Activated CD8-positive, alpha-beta memory T cell treated with anti-CD3 and anti-CD28 coated beads, Interleukin-2, amount 10 ng/mL, durations not matched to agents 7 days and 5 days (primary cell): ENCODE measurements at regions not wholly inside any gene's neighbourhood (a gene's known extent, or its start where the extent isn't known, plus 50 kb on each side); places are given as distances from the start of the nearest gene placed in this dataset.
"Not testable (repeated sequence)": the region's sequence is repeated elsewhere in the genome, so short reads cannot be mapped to it uniquely, and the experiment has no call there.

Experiments used
- ATAC-seq: fragments of 150-1000 bp; cut with Tn5 transposase; one replicate; pipeline ENCODE4 v1.10.0; 2021; ENCODE audit warnings: moderate library complexity
- CTCF ChIA-PET: fragments of 350-600 bp; sonication (Branson Sonifier 250); formaldehyde crosslinking; loops from one replicate; lab custom pipeline; 2021; ENCODE audit warnings: antibody characterized with exemption; lab: Charles Lee
- DNase-seq: peaks from one replicate; pipeline ENCODE4 v3.0.0-alpha.2; 2020
- H3K27ac Mint-ChIP-seq: one replicate; pipeline ENCODE4 v1.8.0; 2021; ENCODE audit warnings: mild to moderate bottlenecking, mixed read lengths
- H3K27me3 Mint-ChIP-seq: one replicate; pipeline ENCODE4 v1.8.0; 2021; ENCODE audit warnings: mixed read lengths
- H3K36me3 Mint-ChIP-seq: one replicate; pipeline ENCODE4 v1.8.0; 2021; ENCODE audit warnings: mild to moderate bottlenecking, mixed read lengths
- H3K4me1 Mint-ChIP-seq: one replicate; pipeline ENCODE4 v1.8.0; 2021; ENCODE audit warnings: mixed read lengths
- H3K4me3 Mint-ChIP-seq: one replicate; pipeline ENCODE4 v1.8.0; 2021; ENCODE audit warnings: mild to moderate bottlenecking, moderate library complexity, mixed read lengths
- H3K9me3 Mint-ChIP-seq: one replicate; pipeline ENCODE4 v1.8.0; 2022; ENCODE audit warnings: low read depth, mixed read lengths

DNA sequence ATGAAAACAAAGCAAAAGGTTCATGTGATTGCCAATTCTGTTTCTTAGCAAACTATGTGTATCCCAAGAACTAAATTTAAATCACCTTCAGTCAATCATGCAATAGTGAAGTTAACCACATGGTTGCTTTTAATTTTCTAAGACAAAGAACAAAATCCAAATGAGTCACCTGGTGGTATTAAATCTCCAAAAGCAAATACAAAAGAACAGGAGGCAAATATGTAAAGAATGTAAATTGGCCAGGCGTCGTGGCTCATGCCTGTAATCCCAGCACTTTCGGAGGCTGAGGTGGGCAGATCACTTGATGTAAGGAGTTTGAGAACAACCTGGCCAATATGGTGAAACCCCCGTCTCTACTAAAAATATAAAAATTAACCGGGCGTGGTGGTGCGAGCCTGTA is 54.2 kb upstream of the PIK3R4 start:
- CTCF ChIA-PET: no interaction called here
- H3K4me1 Mint-ChIP-seq: peaks cover 3% of the 10 kb centered on the region
- peaks cover 28% of the 10 kb centered on the region for H3K27me3 Mint-ChIP-seq
- no peak overlapping the region for H3K27ac Mint-ChIP-seq
- no peak overlapping the region for H3K4me3 Mint-ChIP-seq
- no peaks in the 10 kb centered on the region for H3K36me3 Mint-ChIP-seq
- ATAC-seq: no peak
- no peak for DNase-seq
- no peaks in the 10 kb centered on the region for H3K9me3 Mint-ChIP-seq

DNA sequence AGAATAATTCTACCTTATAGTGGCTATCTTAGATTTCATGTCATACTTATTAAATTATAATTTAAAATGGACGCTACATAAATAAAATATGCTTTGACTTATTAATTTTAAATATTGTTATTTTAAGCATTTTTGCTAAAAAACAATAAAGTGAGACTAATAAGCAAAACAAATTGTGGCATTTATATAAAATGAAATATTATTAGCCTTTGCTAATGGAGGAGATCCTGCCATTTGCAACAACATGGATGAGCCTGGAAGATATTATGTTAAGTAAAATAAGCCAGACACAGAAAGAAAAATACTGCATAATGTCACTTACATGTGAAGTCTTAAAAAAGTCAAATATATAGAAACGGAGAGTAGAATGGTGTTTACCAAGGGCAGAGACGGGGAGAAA is 54.8 kb upstream of the PIK3R4 start:
- Mint-ChIP-seq H3K4me3 (no peak overlapping the region), H3K36me3 (no peaks in the 10 kb centered on the region), H3K4me1 (peaks cover 3% of the 10 kb centered on the region), H3K27me3 (peaks cover 28% of the 10 kb centered on the region), H3K9me3 (no peaks in the 10 kb centered on the region), H3K27ac (no peak overlapping the region)
- CTCF ChIA-PET: no interaction called here
- no peak for ATAC-seq
- no peak for DNase-seq

DNA sequence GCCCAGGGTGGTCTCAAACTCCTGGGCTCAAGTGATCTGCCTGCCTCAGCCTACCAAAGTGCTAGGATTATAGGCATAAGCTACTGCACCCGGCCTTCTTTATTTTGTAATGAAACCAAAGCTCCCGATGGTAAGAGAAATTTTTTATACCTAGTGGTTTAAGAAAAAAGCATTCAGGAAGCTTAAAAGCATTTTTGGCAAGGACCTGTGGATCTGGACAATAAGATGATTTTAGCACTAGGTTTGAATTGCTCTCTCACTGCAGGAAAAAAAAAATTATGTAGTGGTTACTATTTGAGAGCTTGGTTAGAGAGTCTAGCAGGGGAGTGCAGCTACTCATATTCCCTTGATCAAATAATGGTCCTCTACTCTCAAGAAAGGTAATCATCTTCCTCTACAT is 64.9 kb upstream of the PIK3R4 start:
- ATAC-seq: no peak
- CTCF ChIA-PET: interaction anchor here (1.2 kb wide), 1 partner anchor 52 kb away, joined by 3 read pairs; no protein-coding TSS in a partner anchor
- peaks cover 14% of the 10 kb centered on the region for H3K27me3 Mint-ChIP-seq

DNA sequence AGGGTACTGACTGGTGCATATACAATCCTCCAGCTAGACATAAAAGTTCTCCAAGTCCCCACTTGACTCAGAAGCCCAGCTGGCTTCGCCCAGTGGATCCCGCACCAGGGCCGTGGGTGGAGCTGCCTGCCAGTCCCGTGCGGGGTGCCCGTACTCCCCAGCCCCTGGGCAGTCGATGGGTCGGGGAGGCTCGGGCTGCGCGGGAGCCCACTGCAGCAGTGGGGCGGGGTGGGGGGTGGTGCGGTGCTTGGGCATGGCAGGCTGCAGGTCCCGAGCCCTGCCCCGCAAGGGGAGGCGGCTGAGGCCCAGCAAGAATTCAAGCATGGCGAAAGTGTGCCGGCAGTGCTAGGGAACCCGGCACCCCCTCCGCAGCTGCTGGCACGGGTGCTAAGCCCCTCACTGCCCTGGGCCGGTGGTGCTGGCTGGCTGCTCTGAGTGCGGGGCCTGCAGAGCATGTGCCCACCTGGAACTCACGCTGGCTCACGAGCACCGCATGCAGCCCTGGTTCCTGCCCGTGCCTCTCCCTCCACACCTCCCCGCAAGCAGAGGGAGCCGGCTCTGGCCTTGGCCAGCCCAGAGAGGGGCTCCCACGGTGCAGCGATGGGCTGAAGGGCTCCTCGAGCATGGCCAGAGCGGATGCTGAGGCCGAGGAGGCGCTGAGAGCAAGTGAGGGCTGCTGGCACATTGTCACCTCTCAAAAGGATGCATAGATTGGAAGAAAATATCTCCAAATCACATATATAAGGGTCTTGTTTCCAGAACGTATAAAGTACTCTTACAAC is 68.3 kb upstream of the PIK3R4 start:
- CTCF ChIA-PET: no interaction called here
- no peaks in the 10 kb centered on the region for H3K36me3 Mint-ChIP-seq
- H3K27me3 Mint-ChIP-seq: peaks cover 16% of the 10 kb centered on the region
- H3K4me3 Mint-ChIP-seq: no peak overlapping the region
- ATAC-seq (no peak), DNase-seq (no peak)
- peaks cover 4% of the 10 kb centered on the region for H3K9me3 Mint-ChIP-seq
- no peaks in the 10 kb centered on the region for H3K4me1 Mint-ChIP-seq
- H3K27ac Mint-ChIP-seq: no peak overlapping the region

More for the DNA sequence above, 64.9 kb upstream of the PIK3R4 start:
- no peak for DNase-seq
- no peak overlapping the region for H3K4me3 Mint-ChIP-seq
- H3K4me1 Mint-ChIP-seq: no peaks in the 10 kb centered on the region
- peaks cover 4% of the 10 kb centered on the region for H3K9me3 Mint-ChIP-seq
- no peaks in the 10 kb centered on the region for H3K36me3 Mint-ChIP-seq
- H3K27ac Mint-ChIP-seq: no peak overlapping the region

DNA sequence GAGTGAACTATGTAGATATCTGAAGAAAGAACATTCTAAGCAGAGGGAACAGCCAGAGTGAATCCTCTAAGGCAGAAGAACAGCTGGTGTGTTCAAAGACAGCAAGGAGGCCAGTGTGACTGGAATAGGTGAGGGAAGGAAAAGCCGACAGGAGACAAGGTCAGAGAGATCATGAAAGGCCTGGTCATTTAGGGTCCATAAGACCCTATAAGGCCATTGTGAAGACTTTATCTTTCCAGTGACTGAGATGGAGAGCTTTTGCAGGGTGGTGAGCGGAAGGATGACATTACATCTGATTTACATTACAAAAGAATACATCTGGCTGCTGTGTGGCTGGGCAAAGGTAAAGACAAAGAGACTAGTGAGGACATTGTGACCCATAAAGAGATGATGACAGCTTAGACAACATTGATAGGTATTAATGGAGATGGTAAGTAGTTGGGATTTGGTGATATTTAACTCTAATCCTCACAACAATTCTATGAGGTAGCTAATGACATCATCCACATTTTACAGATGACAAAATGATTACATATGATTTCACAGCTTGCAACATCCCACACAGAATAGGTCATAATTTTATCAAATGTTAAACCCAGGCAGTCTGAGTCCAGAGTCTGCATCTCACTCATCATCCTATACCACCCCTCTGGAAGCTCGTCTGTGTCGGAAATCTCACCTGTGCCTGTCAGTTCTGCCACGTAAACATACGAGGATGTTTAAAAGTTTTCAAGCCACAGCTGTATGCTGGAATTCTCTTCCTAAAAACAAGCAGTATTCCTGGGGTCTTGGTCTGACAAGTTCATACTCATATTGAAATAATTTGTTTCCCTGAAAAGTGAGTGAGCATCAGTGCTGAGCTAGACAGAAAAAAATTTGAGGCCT is 70.2 kb upstream of the PIK3R4 start:
- Mint-ChIP-seq H3K27me3 (peaks cover 25% of the 10 kb centered on the region), H3K4me3 (no peak overlapping the region), H3K36me3 (no peaks in the 10 kb centered on the region), H3K9me3 (no peaks in the 10 kb centered on the region), H3K27ac (no peak overlapping the region), H3K4me1 (no peaks in the 10 kb centered on the region)
- ATAC-seq (no peak), DNase-seq (no peak)
- CTCF ChIA-PET: interaction anchor here (1.2 kb wide), 1 partner anchor 14 kb away, joined by 4 read pairs; no protein-coding TSS in a partner anchor

DNA sequence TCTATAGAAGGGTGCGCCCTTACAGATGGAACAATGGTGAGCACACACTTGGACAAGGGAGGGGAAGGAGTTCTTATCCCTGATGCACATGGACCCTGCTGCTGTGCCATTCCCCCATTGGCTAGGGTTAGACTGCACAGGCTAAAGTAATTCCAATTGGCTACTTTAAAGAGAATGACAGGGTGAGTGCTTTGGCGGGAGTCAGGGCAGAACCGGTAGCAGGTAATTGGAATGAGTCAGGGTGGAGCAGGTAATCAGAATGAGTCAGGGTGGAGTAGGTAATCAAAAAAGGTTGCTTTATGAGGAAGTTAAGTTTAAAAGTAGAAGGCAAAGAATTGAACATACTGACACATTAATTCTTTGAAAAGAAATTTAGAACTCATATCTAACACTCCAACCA is 71.4 kb upstream of the PIK3R4 start:
- CTCF ChIA-PET, H3K4me3 Mint-ChIP-seq, H3K9me3 Mint-ChIP-seq, DNase-seq, H3K27ac Mint-ChIP-seq, H3K36me3 Mint-ChIP-seq, ATAC-seq, H3K4me1 Mint-ChIP-seq: not testable (repeated sequence)
- H3K27me3 Mint-ChIP-seq: peaks cover 22% of the 10 kb centered on the region

DNA sequence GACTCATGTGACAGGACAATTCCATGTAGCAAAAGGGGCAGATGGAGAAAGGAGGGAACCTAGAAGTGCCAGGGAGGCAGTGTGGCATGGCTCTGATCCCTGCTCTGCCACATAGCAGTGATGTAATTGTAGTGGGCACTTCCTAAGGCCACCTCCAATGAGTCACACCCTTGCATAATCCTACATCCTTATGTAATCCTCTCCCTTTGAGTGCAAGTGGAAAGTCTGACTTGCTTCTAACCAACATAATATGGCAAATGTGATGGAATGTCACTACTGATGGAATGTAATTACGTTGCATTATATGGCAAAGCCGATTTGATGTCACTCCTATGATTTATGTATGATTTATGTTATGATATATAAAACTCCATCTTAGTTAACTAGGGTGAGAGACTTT is 72.9 kb upstream of the ATP2C1 start:
- Mint-ChIP-seq H3K27ac (no peak overlapping the region), H3K9me3 (no peaks in the 10 kb centered on the region), H3K27me3 (peaks cover 40% of the 10 kb centered on the region), H3K4me3 (no peak overlapping the region), H3K4me1 (no peaks in the 10 kb centered on the region), H3K36me3 (no peaks in the 10 kb centered on the region)
- ATAC-seq (no peak), DNase-seq (no peak)
- CTCF ChIA-PET: interaction anchor here (0.9 kb wide), 1 partner anchor 27 kb away, joined by 3 read pairs; no protein-coding TSS in a partner anchor

DNA sequence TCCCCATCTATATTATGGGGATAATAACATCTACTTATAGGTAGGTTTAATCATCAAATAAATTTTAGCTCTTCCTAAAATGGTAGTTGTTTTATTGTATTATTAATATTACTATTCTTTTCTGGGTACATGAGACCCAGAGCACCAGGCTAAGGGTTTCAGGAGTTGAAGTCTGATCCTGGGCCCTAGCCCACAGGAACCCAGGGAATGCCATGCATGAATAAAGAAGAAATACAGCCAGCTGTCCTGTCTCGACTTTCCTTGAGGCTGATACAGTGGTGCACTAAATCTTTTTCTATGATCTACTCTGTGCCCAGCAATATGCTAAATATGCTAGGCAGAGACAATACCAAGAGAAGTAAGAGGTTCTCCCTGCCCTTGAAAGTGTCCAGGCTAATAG is 72.1 kb upstream of the ATP2C1 start:
- no peak overlapping the region for H3K4me3 Mint-ChIP-seq
- no peaks in the 10 kb centered on the region for H3K4me1 Mint-ChIP-seq
- no peak overlapping the region for H3K27ac Mint-ChIP-seq
- CTCF ChIA-PET: interaction anchor here (0.9 kb wide), 1 partner anchor 27 kb away, joined by 3 read pairs; no protein-coding TSS in a partner anchor
- no peaks in the 10 kb centered on the region for H3K36me3 Mint-ChIP-seq
- no peaks in the 10 kb centered on the region for H3K9me3 Mint-ChIP-seq
- peaks cover 38% of the 10 kb centered on the region for H3K27me3 Mint-ChIP-seq
- ATAC-seq (no peak), DNase-seq (no peak)

DNA sequence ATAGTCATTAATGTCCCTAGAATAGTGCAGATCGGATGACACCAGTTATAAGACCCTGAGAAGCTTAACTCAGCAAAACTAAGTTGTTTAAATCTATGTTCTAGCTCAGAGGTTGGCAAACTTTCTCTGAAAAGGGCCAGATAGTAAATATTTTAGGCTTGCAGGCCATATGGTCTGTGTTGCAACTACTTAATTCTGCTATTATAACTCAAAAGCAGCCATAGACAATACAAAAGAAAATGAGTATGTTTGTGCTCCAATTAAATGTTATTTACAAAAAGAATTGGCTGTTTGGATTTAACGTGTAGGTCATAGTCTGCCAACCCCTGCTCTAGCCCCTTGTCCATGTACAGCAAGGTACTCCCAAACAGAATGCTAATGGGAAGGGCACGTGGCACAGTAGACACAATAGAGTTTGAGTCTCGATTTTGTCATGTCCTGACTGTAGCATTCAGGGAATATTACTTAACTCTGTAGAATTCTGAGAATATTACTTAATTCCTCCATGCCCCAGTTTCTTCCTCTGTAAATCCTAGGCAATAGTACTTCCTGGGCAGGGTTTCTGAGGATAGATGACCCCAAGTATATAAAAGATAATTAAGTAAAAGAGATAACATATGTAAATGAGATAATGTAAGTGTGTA is 70.5 kb upstream of the ATP2C1 start:
- no peak for DNase-seq
- no peaks in the 10 kb centered on the region for H3K9me3 Mint-ChIP-seq
- no peaks in the 10 kb centered on the region for H3K36me3 Mint-ChIP-seq
- ATAC-seq: no peak
- CTCF ChIA-PET: no interaction called here
- H3K27me3 Mint-ChIP-seq: peaks cover 38% of the 10 kb centered on the region
- H3K27ac Mint-ChIP-seq: no peak overlapping the region
- H3K4me1 Mint-ChIP-seq: no peaks in the 10 kb centered on the region
- no peak overlapping the region for H3K4me3 Mint-ChIP-seq

DNA sequence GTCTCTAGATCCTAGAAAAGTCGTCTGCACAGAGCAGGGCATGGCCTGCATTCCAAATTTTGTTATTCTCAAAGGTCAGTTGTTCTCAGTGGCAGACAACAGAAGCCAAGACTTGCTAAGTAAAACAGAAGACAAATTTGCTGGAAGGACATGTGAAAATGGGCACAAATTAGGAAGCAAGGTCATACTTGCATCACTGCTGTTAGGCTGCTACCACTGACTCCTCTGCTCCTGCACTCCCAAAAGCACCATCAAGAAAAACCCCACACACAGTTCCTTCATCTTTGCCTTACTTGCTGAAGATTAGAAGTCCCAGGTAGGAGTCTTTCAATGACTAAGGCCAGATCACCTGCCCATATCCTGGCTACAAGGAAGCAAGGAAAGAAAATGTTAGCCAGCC is 69.9 kb upstream of the ATP2C1 start:
- Mint-ChIP-seq H3K4me3 (no peak overlapping the region), H3K4me1 (no peaks in the 10 kb centered on the region), H3K27me3 (peaks cover 33% of the 10 kb centered on the region), H3K9me3 (no peaks in the 10 kb centered on the region), H3K36me3 (no peaks in the 10 kb centered on the region), H3K27ac (no peak overlapping the region)
- no peak for ATAC-seq
- DNase-seq: no peak
- CTCF ChIA-PET: no interaction called here

DNA sequence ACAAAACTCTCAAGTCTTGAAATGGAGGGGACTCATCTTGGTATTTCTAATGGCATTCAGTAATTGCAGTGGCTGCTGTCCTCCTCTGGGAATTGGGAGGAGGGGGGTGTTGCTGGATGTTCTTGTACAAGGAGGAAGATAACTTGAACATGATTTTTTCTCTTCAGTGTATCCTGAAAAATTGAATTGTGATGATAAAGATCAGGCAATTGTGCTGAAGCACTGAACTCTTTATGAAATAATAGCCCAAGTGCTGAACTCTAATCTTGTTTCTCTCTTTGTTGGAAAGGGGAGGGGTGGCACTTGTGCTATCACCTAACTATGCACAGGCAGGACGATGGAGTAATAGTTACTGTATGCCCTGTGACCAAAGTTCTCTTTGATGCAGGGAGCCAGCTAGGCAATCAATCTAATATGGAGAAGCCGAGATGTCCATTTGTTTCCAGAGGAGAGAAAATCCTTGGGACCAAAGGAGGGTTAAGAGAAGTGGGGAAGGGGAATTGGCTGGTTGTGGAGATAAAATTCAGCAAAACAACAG is 68.1 kb upstream of the ATP2C1 start:
- CTCF ChIA-PET: no interaction called here
- H3K4me1 Mint-ChIP-seq: no peaks in the 10 kb centered on the region
- peaks cover 21% of the 10 kb centered on the region for H3K27me3 Mint-ChIP-seq
- no peaks in the 10 kb centered on the region for H3K9me3 Mint-ChIP-seq
- no peak for DNase-seq
- no peak overlapping the region for H3K27ac Mint-ChIP-seq
- no peaks in the 10 kb centered on the region for H3K36me3 Mint-ChIP-seq
- ATAC-seq: no peak
- no peak overlapping the region for H3K4me3 Mint-ChIP-seq

DNA sequence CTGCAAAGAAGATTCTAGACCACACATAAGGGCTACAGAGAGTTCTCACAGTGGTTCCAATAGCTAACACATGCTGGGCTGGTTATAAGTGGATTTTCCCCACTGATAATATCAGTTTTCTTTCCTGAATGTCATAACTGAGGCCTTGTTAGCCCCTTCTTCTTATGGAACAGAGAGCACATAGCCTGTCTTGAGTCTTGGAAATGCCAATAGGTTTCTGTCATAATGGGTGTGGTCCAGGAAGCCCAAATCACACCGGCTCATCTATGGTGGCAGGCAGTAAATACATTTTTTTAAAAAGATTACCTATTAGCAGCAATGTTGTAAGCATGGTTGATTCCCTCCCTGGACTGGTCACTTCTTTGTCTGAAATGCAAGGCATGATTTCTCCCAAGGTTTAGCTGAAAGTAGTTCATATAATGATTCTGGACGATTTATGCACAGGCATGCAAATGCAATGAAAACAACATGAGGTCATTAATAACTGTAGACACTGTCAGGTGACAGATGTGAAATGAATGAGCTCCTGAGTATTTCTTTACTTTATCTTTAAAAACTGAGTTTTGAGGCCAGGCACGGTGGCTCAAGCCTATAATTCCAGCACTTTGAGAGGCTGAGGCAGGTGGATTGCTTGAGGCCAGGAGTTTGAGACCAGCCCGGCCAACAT is 67.2 kb upstream of the ATP2C1 start:
- ATAC-seq: no peak
- no peak overlapping the region for H3K4me3 Mint-ChIP-seq
- H3K9me3 Mint-ChIP-seq: no peaks in the 10 kb centered on the region
- H3K36me3 Mint-ChIP-seq: no peaks in the 10 kb centered on the region
- CTCF ChIA-PET: no interaction called here
- no peaks in the 10 kb centered on the region for H3K4me1 Mint-ChIP-seq
- no peak for DNase-seq
- H3K27me3 Mint-ChIP-seq: peaks cover 22% of the 10 kb centered on the region
- H3K27ac Mint-ChIP-seq: no peak overlapping the region

DNA sequence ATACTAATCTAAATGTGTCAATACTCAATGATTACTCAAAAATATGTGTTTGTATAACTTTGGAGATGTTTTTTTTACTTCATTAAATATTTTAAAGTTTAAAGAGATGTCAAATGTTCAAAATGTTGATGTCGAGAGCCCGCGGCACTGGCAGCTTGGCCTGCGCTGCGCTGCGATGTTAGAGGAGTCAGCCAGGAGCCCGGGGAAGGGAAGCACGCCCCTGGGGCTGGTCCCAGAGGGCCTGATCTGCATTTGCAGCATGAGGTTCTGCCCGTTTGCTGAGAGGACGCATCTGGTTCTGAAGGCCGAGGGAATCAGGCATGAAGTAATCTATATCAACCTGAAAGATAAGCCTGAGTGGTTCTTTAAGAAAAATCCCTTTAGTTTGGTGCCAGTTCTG is 66.4 kb upstream of the ATP2C1 start:
- no peak overlapping the region for H3K27ac Mint-ChIP-seq
- CTCF ChIA-PET: no interaction called here
- DNase-seq: no peak
- no peak for ATAC-seq
- H3K4me3 Mint-ChIP-seq: no peak overlapping the region
- peaks cover 22% of the 10 kb centered on the region for H3K27me3 Mint-ChIP-seq
- no peaks in the 10 kb centered on the region for H3K36me3 Mint-ChIP-seq
- H3K4me1 Mint-ChIP-seq: no peaks in the 10 kb centered on the region
- no peaks in the 10 kb centered on the region for H3K9me3 Mint-ChIP-seq
